EL (cell line): ENCODE measurements at regions not wholly inside any gene's neighbourhood (a gene's known extent, or its start where the extent isn't known, plus 50 kb on each side); places are given as distances from the start of the nearest gene placed in this dataset.
A peak's percentile ranks its signal among the peaks of the same experiment; 100 is the strongest.

ENCODE experiments used
- DNase-seq: peaks from one replicate; pipeline ENCODE4 v3.0.0-alpha.2; 2016

- no peak for DNase-seq
These were observed 54.1 kb upstream of the FOXQ1 start for GRCh38 chr6:1257778-1258177.

- DNase-seq = no peak
These were observed 55.4 kb upstream of the FOXQ1 start for GRCh38 chr6:1256435-1257008.

GRCh38 chr6:1255636-1256365 is 56.1 kb upstream of the FOXQ1 start:
- peak; percentile 85 for DNase-seq

GRCh38 chr6:1254326-1254725 is 57.6 kb upstream of the FOXQ1 start:
- no peak for DNase-seq

- DNase-seq = no peak
These were observed 58.1 kb upstream of the FOXQ1 start for GRCh38 chr6:1253816-1254215.

- DNase-seq = no peak
These were observed 60.4 kb upstream of the FOXQ1 start for GRCh38 chr6:1251198-1252155.

- DNase-seq = no peak
These were observed 61.3 kb upstream of the FOXQ1 start for GRCh38 chr6:1250489-1251197.

- DNase-seq = no peak
These were observed 64.0 kb upstream of the FOXQ1 start for GRCh38 chr6:1247894-1248293.

GRCh38 chr6:1247056-1247455 is 64.8 kb upstream of the FOXQ1 start:
- no peak for DNase-seq

GRCh38 chr6:1244941-1245340 is 67.0 kb upstream of the FOXQ1 start:
- DNase-seq = no peak

GRCh38 chr6:1244278-1244677 is 67.6 kb upstream of the FOXQ1 start:
- no peak for DNase-seq

- peak; percentile 10 for DNase-seq
These were observed 69.5 kb upstream of the FOXQ1 start for GRCh38 chr6:1242446-1242845.

- DNase-seq = no peak
These were observed 69.9 kb upstream of the FOXQ1 start for GRCh38 chr6:1242021-1242420.

GRCh38 chr6:1240766-1241318 is 71.1 kb upstream of the FOXQ1 start:
- no peak for DNase-seq

- DNase-seq = no peak
These were observed 72.1 kb upstream of the FOXQ1 start for GRCh38 chr6:1239805-1240204.

GRCh38 chr6:1238040-1238439 is 73.9 kb upstream of the FOXQ1 start:
- DNase-seq = no peak

GRCh38 chr6:1237636-1238035 is 74.3 kb upstream of the FOXQ1 start:
- DNase-seq = no peak

GRCh38 chr6:1235825-1236224 is 76.1 kb upstream of the FOXQ1 start:
- no peak for DNase-seq

GRCh38 chr6:1233924-1234323 is 78.0 kb upstream of the FOXQ1 start:
- DNase-seq = no peak

- DNase-seq = no peak
These were observed 79.3 kb upstream of the FOXQ1 start for GRCh38 chr6:1232578-1232977.

- DNase-seq = no peak
These were observed 80.0 kb upstream of the FOXQ1 start for GRCh38 chr6:1231941-1232340.

GRCh38 chr6:1230689-1231605 is 81.0 kb upstream of the FOXQ1 start:
- no peak for DNase-seq
